GM18498 (cell line): ENCODE measurements at regions not wholly inside any gene's neighbourhood (a gene's known extent, or its start where the extent isn't known, plus 50 kb on each side); places are given as distances from the start of the nearest gene placed in this dataset.

Experiments
- ATAC-seq: cut with Tn5 transposase; IDR thresholded peaks from one replicate; pipeline ENCODE4 v1.9.1; 2021; ENCODE audit warnings: mild to moderate bottlenecking, moderate library complexity; ENCODE audit not compliant: unreplicated experiment

GRCh38 chr11:98836156-98836555, 184.6 kb upstream of the CNTN5 start:
- ATAC-seq = no peak

- no peak for ATAC-seq
Observed at GRCh38 chr11:98842187-98842586, 178.6 kb upstream of the CNTN5 start.

- no peak for ATAC-seq
Observed at GRCh38 chr11:98862169-98862568, 158.6 kb upstream of the CNTN5 start.

- no peak for ATAC-seq
Observed at GRCh38 chr11:98871690-98872089, 149.1 kb upstream of the CNTN5 start.

GRCh38 chr11:98874050-98874449, 146.7 kb upstream of the CNTN5 start:
- no peak for ATAC-seq

GRCh38 chr11:98895936-98896335, 124.8 kb upstream of the CNTN5 start:
- no peak for ATAC-seq

GRCh38 chr11:98940913-98941312, 79.8 kb upstream of the CNTN5 start:
- ATAC-seq = no peak

- ATAC-seq = no peak
Observed at GRCh38 chr11:98944461-98944860, 76.3 kb upstream of the CNTN5 start.

- ATAC-seq = no peak
Observed at GRCh38 chr11:98952107-98952506, 68.6 kb upstream of the CNTN5 start.

GRCh38 chr11:98955551-98955950, 65.2 kb upstream of the CNTN5 start:
- no peak for ATAC-seq

- no peak for ATAC-seq
Observed at GRCh38 chr11:98964146-98964545, 56.6 kb upstream of the CNTN5 start.

GRCh38 chr11:98965358-98965757, 55.4 kb upstream of the CNTN5 start:
- no peak for ATAC-seq

GRCh38 chr11:98965775-98966174, 55.0 kb upstream of the CNTN5 start:
- ATAC-seq = no peak

GRCh38 chr11:98967005-98967404, 53.7 kb upstream of the CNTN5 start:
- ATAC-seq = no peak
